IMR-90 (cell line): ENCODE measurements at regions not wholly inside any gene's neighbourhood (a gene's known extent, or its start where the extent isn't known, plus 50 kb on each side); places are given as distances from the start of the nearest gene placed in this dataset.

ENCODE experiments used
- ATAC-seq: fragments of 200-7000 bp; cut with Tn5 transposase; 2 replicates; pipeline ENCODE4 v1.9.1; 2020; ENCODE audit warnings: low read depth, mild to moderate bottlenecking, moderate library complexity
- BruUV-seq: library from RNA; stranded (reverse); fragments of 400-500 nt; replicated peaks from 2 replicates; lab custom pipeline; 2021; lab: Mats Ljungman, UMichigan
- CTCF ChIA-PET: fragments of 300-600 bp; formaldehyde crosslinking; extraction: SDS; loops from one replicate; lab custom pipeline; 2021; ENCODE audit warnings: antibody characterized with exemption; lab: Yijun Ruan, JAX
- POLR2A ChIA-PET: fragments of 300-600 bp; sonication (Branson Sonifier 250); formaldehyde crosslinking; loops from one replicate; lab custom pipeline; 2022; ENCODE audit warnings: antibody characterized with exemption; ENCODE audit not compliant: unreplicated experiment; lab: Charles Lee
- DNase-seq: peaks from one replicate; pipeline ENCODE4 v3.0.0; 2013
- H2AFZ ChIP-seq: replicated peaks from 2 replicates; pipeline ENCODE3; 2013; ENCODE audit warnings: low read length, mild to moderate bottlenecking; ENCODE audit not compliant: poor library complexity
- H2AK5ac ChIP-seq: 2 replicates; pipeline ENCODE4 v1.6.1; 2013; ENCODE audit warnings: low read depth, low read length, inconsistent platforms
- H2AK9ac ChIP-seq: replicated peaks from 2 replicates; pipeline ENCODE3; 2013; ENCODE audit warnings: mild to moderate bottlenecking, low read depth, low read length, moderate library complexity; ENCODE audit not compliant: poor library complexity
- H2BK120ac ChIP-seq: 2 replicates; pipeline ENCODE4 v1.6.1; 2013; ENCODE audit warnings: low read depth, low read length, inconsistent platforms
- H2BK15ac ChIP-seq: 3 replicates; pipeline ENCODE4 v1.6.1; 2013; ENCODE audit warnings: low read depth, low read length, inconsistent platforms
- H2BK20ac ChIP-seq: 2 replicates; pipeline ENCODE4 v1.6.1; 2013; ENCODE audit warnings: low read depth, mild to moderate bottlenecking, inconsistent platforms, low read length, moderate library complexity
- H2BK5ac ChIP-seq: 2 replicates; pipeline ENCODE4 v1.6.1; 2013; ENCODE audit warnings: mild to moderate bottlenecking, low read depth, low read length, inconsistent platforms; ENCODE audit not compliant: poor library complexity, severe bottlenecking
- H3K14ac ChIP-seq: replicated peaks from 2 replicates; pipeline ENCODE4 v1.6.1; 2013; ENCODE audit warnings: low read depth, low read length, inconsistent platforms
- H3K18ac ChIP-seq: 2 replicates; pipeline ENCODE4 v1.6.1; 2013; ENCODE audit warnings: low read depth, low read length, control low read depth
- H3K23ac ChIP-seq: 2 replicates; pipeline ENCODE4 v1.6.1; 2013; ENCODE audit warnings: low read depth, low read length, inconsistent platforms
- H3K27ac ChIP-seq: 2 replicates; pipeline ENCODE4 v1.5.1; 2013; ENCODE audit warnings: mild to moderate bottlenecking, control low read depth, low read length; ENCODE audit not compliant: insufficient read depth
- H3K27me3 ChIP-seq: 2 replicates; pipeline ENCODE4 v1.6.1; 2013; ENCODE audit warnings: low read length; ENCODE audit not compliant: control insufficient read depth, insufficient read depth
- H3K36me3 ChIP-seq: 2 replicates; pipeline ENCODE4 v1.6.1; 2013; ENCODE audit warnings: low read length, mixed read lengths; ENCODE audit not compliant: control insufficient read depth, insufficient read depth
- H3K4ac ChIP-seq: 2 replicates; pipeline ENCODE4 v1.6.1; 2013; ENCODE audit warnings: low read depth, low read length, inconsistent platforms
- H3K4me1 ChIP-seq: 2 replicates; pipeline ENCODE4 v1.6.1; 2013; ENCODE audit warnings: low read length, mixed read lengths; ENCODE audit not compliant: control insufficient read depth, insufficient read depth
- H3K4me2 ChIP-seq: 2 replicates; pipeline ENCODE4 v1.6.1; 2013; ENCODE audit warnings: low read depth, mild to moderate bottlenecking, control low read depth, low read length, moderate library complexity
- H3K4me3 ChIP-seq: 2 replicates; pipeline ENCODE4 v1.5.1; 2013; ENCODE audit warnings: low read depth, mild to moderate bottlenecking, control low read depth, low read length, moderate library complexity; ENCODE audit not compliant: insufficient read depth
- H3K56ac ChIP-seq: 2 replicates; pipeline ENCODE4 v1.6.1; 2013; ENCODE audit warnings: low read length, inconsistent platforms; ENCODE audit not compliant: insufficient read depth; ENCODE audit errors: extremely low read depth
- H3K79me1 ChIP-seq, 2 experiments: 2 replicates each; pipeline ENCODE4 v1.6.1; 2013; ENCODE audit warnings: low read length in 2 of 2, inconsistent platforms in 1 of 2, low read depth in 1 of 2
- H3K9ac ChIP-seq: 2 replicates; pipeline ENCODE4 v1.6.1; 2013; ENCODE audit warnings: low read depth, low read length, control low read depth
- H3K9me1 ChIP-seq: 2 replicates; pipeline ENCODE4 v1.6.1; 2013; ENCODE audit warnings: low read length, inconsistent platforms; ENCODE audit not compliant: insufficient read depth
- H3K9me3 ChIP-seq: 2 replicates; pipeline ENCODE4 v1.6.1; 2013; ENCODE audit warnings: low read length; ENCODE audit not compliant: control insufficient read depth, insufficient read depth
- H4K20me1 ChIP-seq: 2 replicates; pipeline ENCODE4 v1.6.1; 2013; ENCODE audit warnings: low read length, inconsistent platforms; ENCODE audit not compliant: insufficient read depth
- H4K5ac ChIP-seq: 2 replicates; pipeline ENCODE4 v1.6.1; 2013; ENCODE audit warnings: mild to moderate bottlenecking, low read depth, low read length, control low read depth
- H4K8ac ChIP-seq, 2 experiments: 2 replicates each; pipeline ENCODE4 v1.6.1; 2013; ENCODE audit warnings: low read depth in 2 of 2, low read length in 2 of 2, control low read depth in 1 of 2, inconsistent platforms in 1 of 2
- H4K91ac ChIP-seq: 2 replicates; pipeline ENCODE4 v1.6.1; 2013; ENCODE audit warnings: low read depth, low read length, inconsistent platforms; ENCODE audit not compliant: insufficient read depth
- BHLHE40 ChIP-seq: fragments of 150-350 bp; IDR thresholded peaks from 2 replicates; pipeline ENCODE4 v1.6.1; 2016; ENCODE audit warnings: mild to moderate bottlenecking, low read depth, low read length
- CEBPB ChIP-seq: IDR thresholded peaks from 2 replicates; pipeline ENCODE4 v1.6.1; 2012; ENCODE audit warnings: low read depth, low read length, improper control_type of control experiment
- CHD1 ChIP-seq: IDR thresholded peaks from 2 replicates; pipeline ENCODE4 v1.6.1; 2012; ENCODE audit warnings: low read depth, low read length, improper control_type of control experiment
- CTCF ChIP-seq: conservative IDR thresholded peaks from 2 replicates; pipeline ENCODE4 v1.5.1; 2012; ENCODE audit warnings: mild to moderate bottlenecking, low read depth, low read length, improper control_type of control experiment
- ELK1 ChIP-seq: fragments of 150-350 bp; IDR thresholded peaks from 2 replicates; pipeline ENCODE4 v1.6.1; 2016; ENCODE audit warnings: low read depth, mild to moderate bottlenecking, low read length, moderate library complexity, borderline replicate concordance
- FOS ChIP-seq: fragments of 150-350 bp; IDR thresholded peaks from 2 replicates; pipeline ENCODE4 v1.6.1; 2016; ENCODE audit warnings: low read depth, low read length
- MAFK ChIP-seq: IDR thresholded peaks from 2 replicates; pipeline ENCODE4 v1.6.1; 2012; ENCODE audit warnings: low read depth, low read length, improper control_type of control experiment
- MAZ ChIP-seq: IDR thresholded peaks from 2 replicates; pipeline ENCODE4 v1.6.1; 2012; ENCODE audit warnings: low read depth, mild to moderate bottlenecking, low read length, improper control_type of control experiment, moderate library complexity, borderline replicate concordance
- MXI1 ChIP-seq: IDR thresholded peaks from 2 replicates; pipeline ENCODE4 v1.6.1; 2012; ENCODE audit warnings: low read depth, mild to moderate bottlenecking, low read length, moderate library complexity, borderline replicate concordance
- NFE2L2 ChIP-seq: fragments of 150-350 bp; IDR thresholded peaks from 2 replicates; pipeline ENCODE4 v1.6.1; 2016; ENCODE audit warnings: low read depth, mild to moderate bottlenecking, low read length
- POLR2A ChIP-seq: IDR thresholded peaks from 2 replicates; pipeline ENCODE4 v1.6.1; 2012; ENCODE audit warnings: mild to moderate bottlenecking, low read depth, low read length
- RAD21 ChIP-seq: IDR thresholded peaks from 2 replicates; pipeline ENCODE4 v1.6.1; 2012; ENCODE audit warnings: low read length, improper control_type of control experiment
- RCOR1 ChIP-seq: IDR thresholded peaks from 2 replicates; pipeline ENCODE4 v1.6.1; 2012; ENCODE audit warnings: mild to moderate bottlenecking, low read length, improper control_type of control experiment; ENCODE audit not compliant: insufficient replicate concordance
- RFX5 ChIP-seq: IDR thresholded peaks from 2 replicates; pipeline ENCODE4 v1.8.0; 2012; ENCODE audit warnings: low read depth, mild to moderate bottlenecking, low read length, moderate library complexity
- SMC3 ChIP-seq: fragments of 150-350 bp; IDR thresholded peaks from 2 replicates; pipeline ENCODE4 v1.6.1; 2016; ENCODE audit warnings: low read depth, mild to moderate bottlenecking, antibody characterized with exemption, low read length, moderate library complexity
- USF2 ChIP-seq: fragments of 150-350 bp; IDR thresholded peaks from 2 replicates; pipeline ENCODE4 v1.6.1; 2017; ENCODE audit warnings: mild to moderate bottlenecking, antibody characterized with exemption, low read length, low read depth
- WGBS, 2 experiments: methylation state at CpG; one replicate each; pipeline versions ENCODE4 v1.1.5 to v1.1.7; 2013; ENCODE audit warnings: missing lambda C conversion rate in 2 of 2; ENCODE audit not compliant: insufficient read length in 1 of 2; ENCODE audit errors: extremely low coverage in 2 of 2; 5-methylcytosine and 5-hydroxymethylcytosine counted together
- dilution Hi-C: fragments of 300-500 bp; cut with HindIII; formaldehyde crosslinking; loops from one replicate; pipeline ENCODE4 v1.14.3; 2018; ENCODE audit warnings: low sequenced_read_pairs; ENCODE audit not compliant: unreplicated experiment
- in situ Hi-C: fragments of 300-500 bp; cut with MboI; formaldehyde crosslinking; loops from 3 replicates; pipeline ENCODE4 v1.14.3; 2019; ENCODE audit warnings: low sequenced_read_pairs, inconsistent platforms, mixed read lengths
- intact Hi-C: fragments of 100-400 bp; cut with micrococcal nuclease; formaldehyde crosslinking; loops from 2 replicates; pipeline ENCODE4 v1.10.0; 2022

GRCh38 chr1:181872562-181872961, 188.9 kb downstream of the ZNF648 start:
- H3K14ac ChIP-seq = no peak overlapping the region
- H2BK15ac ChIP-seq = no peak overlapping the region
- H4K20me1 ChIP-seq = no peaks in the 10 kb centered on the region
- no peak overlapping the region for H3K56ac ChIP-seq
- no peak overlapping the region for H3K4me2 ChIP-seq
- WGBS, 2 experiments = no CpG with 5 or more reads among the region's 3 CpGs
- no TSS peak for BruUV-seq
- H4K8ac ChIP-seq = no peak overlapping the region
- dilution Hi-C loops = no loop called here
- CTCF ChIA-PET = no interaction called here
- H3K23ac ChIP-seq = no peak overlapping the region
- no peak overlapping the region for H3K4me3 ChIP-seq
- no peaks in the 10 kb centered on the region for H3K79me1 ChIP-seq
- TF ChIP-seq MAFK (no peak), RAD21 (no peak), MXI1 (no peak), CEBPB (no peak), POLR2A (no peak), BHLHE40 (no peak), RFX5 (no peak), CTCF (no peak), CHD1 (no peak), SMC3 (no peak), ELK1 (no peak), RCOR1 (no peak), MAZ (no peak), FOS (no peak), USF2 (no peak), NFE2L2 (no peak)
- POLR2A ChIA-PET = no interaction called here
- no peak overlapping the region for H3K4ac ChIP-seq
- no peaks in the 10 kb centered on the region for H3K4me1 ChIP-seq
- no peak overlapping the region for H4K91ac ChIP-seq
- no peak overlapping the region for H3K18ac ChIP-seq
- no peaks in the 10 kb centered on the region for H3K36me3 ChIP-seq
- no peaks in the 10 kb centered on the region for H3K27me3 ChIP-seq
- DNase-seq (no peak), ATAC-seq (no peak)
- in situ Hi-C loops = no loop called here
- no peak overlapping the region for H2AK5ac ChIP-seq
- H3K9me3 ChIP-seq = peaks cover 14% of the 10 kb centered on the region
- H2AFZ ChIP-seq = no peak overlapping the region
- no peaks in the 10 kb centered on the region for H3K9me1 ChIP-seq
- no peak overlapping the region for H2BK120ac ChIP-seq
- no peak overlapping the region for H2BK5ac ChIP-seq
- intact Hi-C loops = no loop called here
- no peak overlapping the region for H2BK20ac ChIP-seq
- no peak overlapping the region for H3K9ac ChIP-seq
- H3K27ac ChIP-seq = no peak overlapping the region
- H2AK9ac ChIP-seq = no peak overlapping the region
- no peak overlapping the region for H4K5ac ChIP-seq
